ENCODE measurements at regions not wholly inside any gene's neighbourhood (a gene's known extent, or its start where the extent isn't known, plus 50 kb on each side); places are given as distances from the start of the nearest gene placed in this dataset.

DNA sequence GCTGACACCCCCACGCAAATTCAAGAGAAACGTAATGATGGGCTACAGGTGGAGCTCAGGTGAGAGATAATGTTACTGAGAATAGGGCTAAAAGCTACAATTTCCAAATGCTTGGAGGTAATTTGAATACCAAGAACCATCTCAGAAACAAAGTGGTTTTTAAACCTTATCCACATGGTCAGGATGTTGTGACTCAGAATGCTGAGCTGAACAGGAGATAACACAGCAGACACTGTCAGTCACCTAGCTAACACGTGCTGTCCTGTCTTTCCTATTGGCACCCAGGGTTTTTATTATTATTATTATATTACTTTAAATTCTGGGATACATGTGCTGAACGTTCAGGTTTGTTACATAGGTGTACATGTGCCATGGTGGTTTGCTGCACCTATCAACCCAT lies 233.0 kb upstream of the MAF start:
- no peak for DNase-seq (ENCODE audit: low spot score)

DNA sequence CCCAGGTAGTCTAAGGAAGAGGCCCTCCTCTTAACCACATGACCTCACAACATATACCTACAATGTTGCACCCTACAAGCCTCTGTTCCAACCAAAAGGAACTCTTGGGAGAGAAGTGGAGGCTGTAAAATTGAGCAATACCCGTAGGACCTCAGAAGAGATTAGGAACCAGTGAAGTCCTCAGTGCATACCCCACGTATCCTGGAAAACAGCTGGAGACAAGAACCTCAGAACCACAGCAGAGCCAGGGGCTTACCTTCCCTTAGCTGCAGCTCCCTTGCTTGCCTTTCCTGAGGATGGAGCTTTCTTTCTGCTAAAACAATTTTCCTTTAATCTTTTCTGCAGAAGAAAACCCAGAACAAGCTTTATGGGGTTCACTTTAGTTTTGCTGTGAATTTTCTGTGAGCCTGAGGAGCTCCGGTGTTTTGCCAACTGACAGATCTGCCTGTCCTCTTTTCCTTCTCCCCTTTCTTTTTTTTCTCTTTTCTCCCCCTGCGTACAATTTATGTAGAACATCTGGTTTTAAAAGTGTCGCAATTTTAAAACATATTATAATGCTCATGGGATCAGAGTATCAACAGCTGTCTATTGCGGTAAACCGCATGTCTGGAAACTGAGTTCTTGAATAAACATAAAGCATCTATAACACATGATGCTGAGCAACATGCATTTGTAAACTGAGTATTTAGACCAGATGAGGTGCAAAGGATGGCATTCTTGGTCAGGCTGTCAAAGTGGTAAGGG lies 226.4 kb upstream of the MAF start:
- DNase-seq (ENCODE audit: low spot score): no peak

DNA sequence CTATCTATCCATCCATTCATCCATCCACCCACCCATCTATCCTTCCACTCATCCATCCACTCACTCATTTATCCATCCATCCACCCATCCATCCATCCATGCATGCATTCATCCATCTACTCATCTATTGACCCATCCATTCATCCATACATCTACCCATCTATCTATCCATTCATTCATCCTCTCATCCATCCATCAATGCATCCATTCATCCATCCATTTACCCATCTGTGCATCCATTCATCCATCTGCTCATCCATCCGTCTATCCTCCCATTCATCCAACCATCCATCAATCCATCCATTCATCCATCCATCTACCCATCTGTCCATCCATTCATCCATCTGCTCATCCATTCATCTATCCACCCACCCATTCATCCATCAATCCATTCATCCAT lies 224.5 kb upstream of the MAF start:
- no peak for DNase-seq (ENCODE audit: low spot score)

DNA sequence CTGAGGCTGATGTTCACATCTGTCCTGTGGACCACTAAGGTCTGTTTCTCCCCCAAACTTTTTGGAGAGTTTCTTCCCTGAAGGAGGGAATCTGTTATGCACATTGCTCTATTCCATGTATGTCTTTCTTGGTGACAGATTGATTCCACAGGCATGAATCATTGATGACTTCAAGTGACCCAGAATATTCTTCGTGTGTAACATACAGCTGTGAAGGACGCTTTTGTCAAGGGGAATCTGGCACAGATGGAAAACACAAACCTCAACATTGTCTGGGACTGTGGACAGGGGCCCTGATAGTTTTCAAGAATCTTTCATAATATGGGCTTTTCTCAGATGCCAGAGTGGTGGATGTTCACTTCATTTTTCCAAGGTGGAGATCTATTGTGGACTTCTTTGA lies 223.1 kb upstream of the MAF start:
- no peak for DNase-seq (ENCODE audit: low spot score)

- no peak for DNase-seq (ENCODE audit: low spot score)
Measured at GRCh38 chr16:79821911-79822310, 221.4 kb upstream of the MAF start.

DNA sequence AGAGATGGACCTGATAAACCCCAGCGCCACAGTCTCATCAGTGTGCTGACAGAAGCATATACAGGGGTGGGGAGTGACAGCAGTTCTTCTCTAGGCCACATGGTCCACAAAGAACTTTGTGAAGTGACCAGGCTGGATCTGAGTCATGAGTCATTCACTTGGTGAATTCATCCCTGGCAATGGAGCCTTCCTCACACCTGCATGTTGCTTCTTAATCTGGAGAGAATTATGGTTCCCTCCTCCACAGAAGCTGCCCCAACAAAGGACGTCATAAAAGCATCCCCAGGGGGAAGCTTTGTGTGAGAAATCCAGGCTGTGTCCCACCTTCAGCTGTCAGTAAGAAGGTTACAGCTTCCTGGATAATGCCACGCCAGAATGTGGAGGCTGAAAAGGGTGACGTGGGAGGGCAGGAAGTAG lies 215.6 kb upstream of the MAF start:
- no peak for DNase-seq (ENCODE audit: low spot score)

DNA sequence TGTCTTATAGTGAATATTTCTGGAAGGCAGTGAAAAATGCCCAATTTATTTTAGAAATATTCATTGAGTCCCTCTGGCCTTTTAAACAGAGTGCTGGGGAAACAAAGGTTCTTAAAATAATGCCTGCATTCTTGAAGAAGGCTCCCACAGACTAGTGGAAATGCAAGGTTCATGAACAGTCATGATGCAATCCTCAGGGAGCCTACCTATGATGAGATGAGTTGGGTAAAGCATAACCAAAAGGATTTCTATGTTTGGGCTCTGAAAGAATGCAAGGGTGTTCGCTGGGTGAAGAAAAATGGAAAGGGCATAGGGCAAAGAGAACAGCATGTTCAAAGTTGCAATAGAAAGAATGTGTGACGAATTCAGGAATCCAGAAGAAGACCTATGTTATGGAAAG lies 214.5 kb upstream of the MAF start:
- no peak for DNase-seq (ENCODE audit: low spot score)

- no peak for DNase-seq (ENCODE audit: low spot score)
Measured at GRCh38 chr16:79814124-79814523, 213.6 kb upstream of the MAF start.

DNA sequence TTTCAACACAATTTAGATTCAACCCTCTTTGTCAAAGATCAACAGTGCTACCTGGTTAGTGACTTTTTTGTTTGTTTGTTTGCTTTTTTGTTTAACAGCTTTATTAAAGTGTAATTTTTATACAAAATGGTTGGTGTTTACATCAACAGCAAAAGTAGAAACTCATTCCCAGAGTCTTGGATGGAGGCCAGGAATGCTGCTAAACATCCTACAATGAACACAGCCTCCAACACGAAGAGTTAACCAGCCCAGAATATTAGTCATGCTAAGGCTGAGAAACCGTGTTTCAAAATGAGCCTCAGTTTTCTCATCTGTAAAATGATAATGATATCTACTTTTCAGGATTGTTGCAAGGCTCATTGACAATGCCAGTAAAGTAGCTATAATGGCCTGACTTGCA lies 211.0 kb upstream of the MAF start:
- DNase-seq (ENCODE audit: low spot score): no peak

GRCh38 chr16:79810449-79811189 lies 210.1 kb upstream of the MAF start:
- no peak for DNase-seq (ENCODE audit: low spot score)

DNA sequence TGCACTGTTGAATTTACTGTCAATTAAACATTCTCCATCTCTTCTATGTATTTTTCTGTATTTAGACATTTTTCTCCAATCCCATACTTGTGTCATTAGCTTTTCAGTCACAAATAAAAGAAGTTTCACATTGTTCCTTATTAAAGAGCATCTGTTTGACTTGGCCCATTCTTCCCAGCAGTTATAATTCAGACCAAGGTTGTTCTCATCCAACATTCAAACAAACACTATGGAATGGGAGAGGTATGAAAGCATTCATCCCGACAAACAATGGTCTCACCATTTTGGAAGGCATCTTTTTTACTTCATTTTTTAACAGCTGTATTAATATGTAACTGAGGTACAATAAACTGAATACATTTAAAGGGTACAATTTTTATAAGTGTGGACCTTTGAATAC lies 208.8 kb upstream of the MAF start:
- no peak for DNase-seq (ENCODE audit: low spot score)

DNA sequence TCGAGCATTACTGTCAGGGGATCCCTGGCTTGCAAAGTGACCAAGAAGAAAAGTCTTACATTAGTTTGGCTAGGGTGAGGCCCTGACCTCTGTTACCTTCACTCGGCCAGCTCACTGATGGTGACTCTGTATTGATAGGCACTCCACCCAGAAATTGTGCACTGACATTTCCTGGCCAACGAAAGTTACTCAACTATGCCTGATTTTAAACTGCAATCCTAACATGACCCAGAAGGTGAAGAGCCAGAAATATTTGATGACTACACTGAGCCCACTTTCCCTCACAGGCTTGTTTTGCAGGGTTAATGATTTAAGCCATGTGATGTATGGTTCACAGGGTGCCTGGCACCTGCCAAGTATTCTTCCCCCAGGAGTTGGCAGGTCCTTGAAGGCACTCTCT lies 208.2 kb upstream of the MAF start:
- DNase-seq (ENCODE audit: low spot score): no peak

- no peak for DNase-seq (ENCODE audit: low spot score)
Measured at GRCh38 chr16:79806757-79807156, 206.2 kb upstream of the MAF start.

DNA sequence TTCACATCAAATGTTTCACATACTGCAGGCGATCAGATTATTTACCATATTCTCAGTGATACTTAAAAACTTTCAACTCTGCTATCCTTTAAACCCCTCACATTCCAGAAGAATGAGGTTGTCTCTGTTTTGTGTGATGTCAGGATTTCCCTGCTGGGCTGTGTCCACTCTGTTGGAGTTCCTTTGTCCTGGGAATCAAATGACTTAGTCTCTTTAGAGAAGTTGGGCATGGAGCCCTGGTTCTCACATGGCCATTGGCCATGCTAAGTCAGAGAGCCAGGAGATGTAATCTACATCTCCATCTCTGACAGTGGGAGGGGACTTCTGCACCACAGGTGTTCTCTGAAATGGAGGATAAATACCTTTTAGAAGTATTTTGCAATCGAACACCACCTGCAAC lies 205.1 kb upstream of the MAF start:
- no peak for DNase-seq (ENCODE audit: low spot score)

DNA sequence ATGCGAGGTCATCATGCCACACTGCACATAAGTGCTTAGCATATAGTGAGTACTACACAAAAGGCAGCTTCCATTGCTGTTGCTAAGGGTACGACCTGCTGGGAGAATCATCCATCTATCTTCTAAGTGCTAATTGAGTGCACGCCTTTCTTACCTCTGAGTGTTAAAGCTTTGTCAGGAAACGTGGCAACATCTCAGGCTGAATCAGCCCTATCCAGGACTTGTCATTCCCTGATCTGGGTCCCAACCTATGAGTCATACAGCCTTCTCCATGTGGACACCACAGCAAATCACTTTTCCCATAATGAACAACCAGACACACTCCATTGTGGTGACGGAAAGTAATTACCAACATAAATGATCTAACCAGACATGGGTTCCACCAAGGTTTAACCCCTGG lies 201.1 kb upstream of the MAF start:
- no peak for DNase-seq (ENCODE audit: low spot score)

DNA sequence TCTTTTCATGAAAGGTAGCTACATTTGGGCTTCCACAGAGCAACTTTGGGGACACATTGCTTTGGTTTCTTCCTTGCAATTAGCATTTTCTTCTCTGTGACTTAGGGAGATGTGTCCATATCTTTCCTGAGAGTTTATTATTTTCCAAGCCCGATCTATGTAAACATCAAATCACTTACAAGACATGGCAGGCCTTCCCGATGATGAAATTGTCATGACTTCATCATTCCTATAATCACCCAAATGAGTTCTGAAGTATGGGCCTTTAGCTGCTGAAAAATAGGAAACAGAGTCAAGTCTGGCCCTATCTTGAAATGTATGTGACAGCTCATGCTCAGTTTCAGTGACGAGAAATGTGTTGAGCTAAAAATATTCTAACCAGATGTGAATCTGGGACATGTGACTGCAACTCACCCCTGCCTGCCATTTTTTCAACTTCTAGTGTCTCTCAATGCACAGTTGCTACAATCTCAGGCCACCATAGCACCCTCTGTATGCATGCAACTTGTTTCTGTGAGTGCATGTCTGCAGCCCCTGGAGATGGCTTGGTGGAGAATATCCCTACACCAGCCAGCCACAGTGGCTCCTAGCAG lies 199.6 kb upstream of the MAF start:
- DNase-seq (ENCODE audit: low spot score): no peak

DNA sequence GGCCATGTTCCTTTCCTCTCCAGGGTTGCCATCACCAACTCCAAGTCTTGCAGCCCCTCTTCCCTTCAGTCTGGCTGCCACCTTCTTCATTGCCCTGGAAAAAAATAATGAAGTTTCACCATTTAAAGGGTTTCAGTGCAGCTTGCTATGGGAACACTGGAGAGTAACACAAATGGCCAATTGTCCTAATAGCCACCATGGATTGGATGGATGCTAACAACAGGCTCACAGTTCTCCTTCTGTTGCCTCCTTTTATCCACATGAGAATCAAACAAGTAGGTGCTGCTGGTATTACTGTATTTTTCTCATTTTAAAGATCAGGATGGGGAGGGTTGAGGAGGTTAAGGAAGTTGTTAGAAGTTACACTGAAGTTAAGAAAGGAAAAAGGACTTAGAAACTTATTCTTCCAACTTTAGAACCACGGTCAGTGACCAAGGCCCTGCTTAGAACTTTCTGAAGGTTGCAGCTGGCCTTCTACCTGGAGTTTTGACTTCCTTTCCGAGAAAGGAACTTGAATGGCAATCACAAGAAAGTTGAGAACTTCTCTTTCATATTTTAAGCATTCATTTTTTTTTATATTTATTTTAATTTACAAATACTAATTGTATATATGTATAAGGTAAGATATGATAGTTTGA lies 198.0 kb upstream of the MAF start:
- DNase-seq (ENCODE audit: low spot score): no peak

DNA sequence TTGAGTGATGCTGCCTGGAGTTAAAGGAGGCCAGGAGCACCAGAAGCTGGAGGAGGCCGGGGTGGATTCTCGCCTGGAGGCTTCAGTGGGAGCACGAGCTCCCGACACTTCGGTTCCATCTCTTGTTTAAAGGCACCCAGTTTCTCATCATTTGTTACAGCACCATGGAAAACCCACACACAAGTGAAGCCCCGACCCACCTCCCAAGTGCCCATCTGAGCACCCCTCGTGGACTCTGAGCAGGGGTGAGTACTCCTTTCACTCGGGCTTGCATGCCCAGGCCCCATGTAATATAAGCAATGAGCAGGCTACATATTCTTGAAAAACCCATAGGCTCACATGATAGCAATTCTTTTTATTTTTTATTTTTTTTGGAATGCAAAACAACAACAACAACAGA lies 196.9 kb upstream of the MAF start:
- DNase-seq (ENCODE audit: low spot score): no peak

DNA sequence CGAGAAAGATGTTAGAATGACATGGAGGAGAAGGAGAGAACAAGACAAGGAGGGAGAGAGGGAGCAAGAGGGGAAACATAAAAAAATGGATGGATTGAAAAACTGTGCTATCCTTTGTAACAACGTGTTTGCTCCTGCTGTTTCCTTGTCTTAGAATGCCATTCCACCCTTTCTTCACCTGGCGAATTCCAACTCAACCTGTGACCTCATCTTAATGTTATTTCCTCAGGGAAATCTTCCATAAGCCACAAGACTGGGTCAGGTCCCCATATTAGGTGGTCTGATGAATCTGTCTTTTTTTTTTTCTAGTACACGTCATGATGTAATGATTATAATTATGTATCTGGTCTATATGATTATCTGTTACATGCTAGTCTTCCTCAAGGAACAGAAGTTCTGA lies 195.0 kb upstream of the MAF start:
- no peak for DNase-seq (ENCODE audit: low spot score)

GRCh38 chr16:79794941-79795340 lies 194.4 kb upstream of the MAF start:
- no peak for DNase-seq (ENCODE audit: low spot score)

- DNase-seq (ENCODE audit: low spot score): no peak
Measured at GRCh38 chr16:79792664-79793351, 192.3 kb upstream of the MAF start.

DNA sequence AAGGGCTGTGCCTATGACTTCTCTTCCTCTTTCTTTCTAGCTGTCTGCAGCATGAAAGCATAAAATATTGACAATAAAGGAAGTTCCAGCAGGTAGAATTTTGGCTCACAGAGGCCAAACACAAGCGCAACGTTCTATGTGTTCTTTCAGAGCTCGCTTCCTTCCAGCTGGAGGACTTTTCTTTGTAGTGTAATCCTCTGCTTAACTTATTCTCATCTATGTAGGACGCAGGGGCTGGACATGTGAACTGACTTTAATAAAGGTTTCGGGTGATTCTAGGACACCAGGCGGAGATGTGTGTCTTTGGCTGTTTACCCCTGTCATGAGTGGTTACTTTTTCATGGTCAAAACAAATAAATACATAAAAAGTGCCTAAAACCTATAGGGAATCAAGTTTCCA lies 191.5 kb upstream of the MAF start:
- DNase-seq (ENCODE audit: low spot score): no peak

All from D341Med (cell line).